ENCODE measurements at regions not wholly inside any gene's neighbourhood (a gene's known extent, or its start where the extent isn't known, plus 50 kb on each side); places are given as distances from the start of the nearest gene placed in this dataset.

GRCh38 chr6:15842727-15843117, 179.9 kb upstream of the DTNBP1 start:
- TF ChIP-seq, protein P1, sequence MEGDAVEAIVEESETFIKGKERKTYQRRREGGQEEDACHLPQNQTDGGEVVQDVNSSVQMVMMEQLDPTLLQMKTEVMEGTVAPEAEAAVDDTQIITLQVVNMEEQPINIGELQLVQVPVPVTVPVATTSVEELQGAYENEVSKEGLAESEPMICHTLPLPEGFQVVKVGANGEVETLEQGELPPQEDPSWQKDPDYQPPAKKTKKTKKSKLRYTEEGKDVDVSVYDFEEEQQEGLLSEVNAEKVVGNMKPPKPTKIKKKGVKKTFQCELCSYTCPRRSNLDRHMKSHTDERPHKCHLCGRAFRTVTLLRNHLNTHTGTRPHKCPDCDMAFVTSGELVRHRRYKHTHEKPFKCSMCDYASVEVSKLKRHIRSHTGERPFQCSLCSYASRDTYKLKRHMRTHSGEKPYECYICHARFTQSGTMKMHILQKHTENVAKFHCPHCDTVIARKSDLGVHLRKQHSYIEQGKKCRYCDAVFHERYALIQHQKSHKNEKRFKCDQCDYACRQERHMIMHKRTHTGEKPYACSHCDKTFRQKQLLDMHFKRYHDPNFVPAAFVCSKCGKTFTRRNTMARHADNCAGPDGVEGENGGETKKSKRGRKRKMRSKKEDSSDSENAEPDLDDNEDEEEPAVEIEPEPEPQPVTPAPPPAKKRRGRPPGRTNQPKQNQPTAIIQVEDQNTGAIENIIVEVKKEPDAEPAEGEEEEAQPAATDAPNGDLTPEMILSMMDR (conservative IDR thresholded peaks at IDR 0.05) = no peak
- no peak for TF ChIP-seq ZFX (IDR thresholded peaks at IDR 0.05)
